GM21423 (cell line): ENCODE measurements at regions not wholly inside any gene's neighbourhood (a gene's known extent, or its start where the extent isn't known, plus 50 kb on each side); places are given as distances from the start of the nearest gene placed in this dataset.

Experiments
- ATAC-seq: cut with Tn5 transposase; IDR thresholded peaks from one replicate; pipeline ENCODE4 v1.9.1; 2021; ENCODE audit warnings: mild to moderate bottlenecking, moderate library complexity; ENCODE audit not compliant: unreplicated experiment

GRCh38 chr11:19525276-19525675 lies 187.4 kb upstream of the NAV2 start:
- ATAC-seq, result no peak

GRCh38 chr11:19524171-19524671 lies 188.4 kb upstream of the NAV2 start:
- ATAC-seq, result no peak

- no peak for ATAC-seq
Measured at GRCh38 chr11:19520681-19521080, 192.0 kb upstream of the NAV2 start.

GRCh38 chr11:19519912-19520641 lies 192.6 kb upstream of the NAV2 start:
- no peak for ATAC-seq

- ATAC-seq, result no peak
Measured at GRCh38 chr11:19519353-19519752, 193.3 kb upstream of the NAV2 start.

GRCh38 chr11:19513253-19513652 lies 199.4 kb upstream of the NAV2 start:
- no peak for ATAC-seq

GRCh38 chr11:19512618-19513017 lies 200.0 kb upstream of the NAV2 start:
- no peak for ATAC-seq

GRCh38 chr11:19511413-19512183 lies 201.0 kb upstream of the NAV2 start:
- ATAC-seq, result no peak

GRCh38 chr11:19511066-19511412 lies 201.6 kb upstream of the NAV2 start:
- ATAC-seq, result no peak

GRCh38 chr11:19510468-19510867 lies 202.2 kb upstream of the NAV2 start:
- ATAC-seq, result no peak

GRCh38 chr11:19509215-19509614 lies 203.4 kb upstream of the NAV2 start:
- ATAC-seq, result no peak

GRCh38 chr11:19508165-19508564 lies 204.5 kb upstream of the NAV2 start:
- ATAC-seq, result no peak

- ATAC-seq, result no peak
Measured at GRCh38 chr11:19506816-19507486, 205.7 kb upstream of the NAV2 start.

- no peak for ATAC-seq
Measured at GRCh38 chr11:19502691-19503253, 209.9 kb upstream of the NAV2 start.

GRCh38 chr11:19501631-19502030 lies 211.0 kb upstream of the NAV2 start:
- no peak for ATAC-seq

GRCh38 chr11:19499999-19500398 lies 212.6 kb upstream of the NAV2 start:
- ATAC-seq, result no peak

- no peak for ATAC-seq
Measured at GRCh38 chr11:19499026-19499669, 213.5 kb upstream of the NAV2 start.

GRCh38 chr11:19493446-19494213 lies 219.0 kb upstream of the NAV2 start:
- no peak for ATAC-seq

GRCh38 chr11:19482319-19483100 lies 230.1 kb upstream of the NAV2 start:
- no peak for ATAC-seq
